DOHH2 (cell line): ENCODE measurements at regions not wholly inside any gene's neighbourhood (a gene's known extent, or its start where the extent isn't known, plus 50 kb on each side); places are given as distances from the start of the nearest gene placed in this dataset.
"Not testable (repeated sequence)": the region's sequence is repeated elsewhere in the genome, so short reads cannot be mapped to it uniquely, and the experiment has no call there.

ENCODE experiments used
- H3F3A ChIP-seq: fragments of 200-600 bp; sonication (generic), shearing (Covaris generic); 2 replicates; pipeline ENCODE4 v1.6.0; 2016; ENCODE audit warnings: antibody characterized with exemption, mild to moderate bottlenecking; ENCODE audit not compliant: control insufficient read depth, insufficient read depth
- H3K27ac ChIP-seq: fragments of 200-600 bp; sonication (generic); 2 replicates; pipeline ENCODE4 v1.5.1; 2014; ENCODE audit warnings: low read depth, mild to moderate bottlenecking, low read length, moderate library complexity
- H3K27me3 ChIP-seq: fragments of 200-600 bp; sonication (generic); 2 replicates; pipeline ENCODE4 v1.6.1; 2014; ENCODE audit warnings: mild to moderate bottlenecking, low read length, mixed read lengths; ENCODE audit not compliant: control insufficient read depth
- H3K36me3 ChIP-seq: fragments of 200-600 bp; sonication (generic); 2 replicates; pipeline ENCODE4 v1.6.1; 2014; ENCODE audit warnings: mild to moderate bottlenecking, low read length, moderate library complexity, mixed read lengths; ENCODE audit not compliant: control insufficient read depth
- H3K4me1 ChIP-seq: fragments of 200-600 bp; sonication (generic); 2 replicates; pipeline ENCODE4 v1.6.1; 2014; ENCODE audit warnings: mild to moderate bottlenecking, low read length, mixed read lengths; ENCODE audit not compliant: control insufficient read depth
- H3K4me2 ChIP-seq: fragments of 200-600 bp; sonication (generic); 2 replicates; pipeline ENCODE4 v1.6.0; 2014; ENCODE audit warnings: mild to moderate bottlenecking, low read length, moderate library complexity
- H3K4me3 ChIP-seq: fragments of 200-600 bp; sonication (generic); 2 replicates; pipeline ENCODE4 v1.5.1; 2014; ENCODE audit warnings: mild to moderate bottlenecking, low read length, mixed read lengths
- H3K79me2 ChIP-seq: fragments of 200-600 bp; sonication (generic); 2 replicates; pipeline ENCODE4 v1.6.1; 2014; ENCODE audit warnings: mild to moderate bottlenecking, low read length, mixed read lengths; ENCODE audit not compliant: control insufficient read depth
- H3K9me2 ChIP-seq: fragments of 200-600 bp; sonication (generic); replicated peaks from 2 replicates; pipeline ENCODE4 v1.6.1; 2014; ENCODE audit warnings: mild to moderate bottlenecking, low read length, mixed read lengths; ENCODE audit not compliant: control insufficient read depth
- H3K9me3 ChIP-seq: fragments of 200-600 bp; sonication (generic); 2 replicates; pipeline ENCODE4 v1.6.1; 2014; ENCODE audit warnings: antibody characterized with exemption, low read length, mixed read lengths; ENCODE audit not compliant: control insufficient read depth, insufficient read depth
- H4K20me1 ChIP-seq: fragments of 200-600 bp; sonication (generic); 2 replicates; pipeline ENCODE4 v1.6.0; 2014; ENCODE audit warnings: low read depth, mild to moderate bottlenecking, antibody characterized with exemption, low read length, moderate library complexity; ENCODE audit not compliant: control insufficient read depth, insufficient read depth
- CTCF ChIP-seq: fragments of 200-600 bp; sonication (generic); IDR thresholded peaks from one replicate; pipeline ENCODE4 v1.5.1; 2014; ENCODE audit warnings: antibody characterized with exemption, mild to moderate bottlenecking, low read depth, low read length; ENCODE audit not compliant: poor library complexity, severe bottlenecking
- EZH2phosphoT487 ChIP-seq: fragments of 200-600 bp; sonication (generic); IDR thresholded peaks from 2 replicates; pipeline ENCODE4 v1.6.1; 2017; ENCODE audit warnings: borderline replicate concordance, mild to moderate bottlenecking, antibody characterized with exemption, low read length, moderate library complexity, mixed read lengths

GRCh38 chrX:97907791-97908190 is 1024.1 kb downstream of the RPA4 start:
- H3K4me2 ChIP-seq = no peak overlapping the region
- no peaks in the 10 kb centered on the region for H4K20me1 ChIP-seq
- no peaks in the 10 kb centered on the region for H3K79me2 ChIP-seq
- no peaks in the 10 kb centered on the region for H3K9me3 ChIP-seq
- peaks cover 12% of the 10 kb centered on the region for H3K4me1 ChIP-seq
- peaks cover 3% of the 10 kb centered on the region; the same call in 1 of the 2 replicates for H3F3A ChIP-seq
- no peak for TF ChIP-seq CTCF
- no peaks in the 10 kb centered on the region for H3K9me2 ChIP-seq
- no peak overlapping the region for H3K27ac ChIP-seq
- H3K27me3 ChIP-seq = no peaks in the 10 kb centered on the region
- H3K4me3 ChIP-seq = no peak overlapping the region
- no peaks in the 10 kb centered on the region; the same call in 1 of the 2 replicates for H3K36me3 ChIP-seq

- Histone ChIP-seq H3F3A (peaks cover 3% of the 10 kb centered on the region; the same call in 1 of the 2 replicates), H3K9me3 (no peaks in the 10 kb centered on the region), H3K4me3 (0 out of 2 replicates have a peak overlapping the region, but pooled peaks have one; percentile 6), H3K4me1 (peaks cover 12% of the 10 kb centered on the region), H3K27ac (peak overlapping the region; percentile 54), H3K79me2 (no peaks in the 10 kb centered on the region), H3K36me3 (no peaks in the 10 kb centered on the region; the same call in 1 of the 2 replicates), H3K4me2 (peak overlapping the region; percentile 48), H3K9me2 (no peaks in the 10 kb centered on the region), H4K20me1 (no peaks in the 10 kb centered on the region), H3K27me3 (no peaks in the 10 kb centered on the region)
- TF ChIP-seq CTCF (no peak), EZH2phosphoT487 (no peak)
Observed at GRCh38 chrX:97909245-97909644, 1025.5 kb downstream of the RPA4 start.

GRCh38 chrX:97915390-97915789 is 1031.7 kb downstream of the RPA4 start:
- not testable (repeated sequence) for H3K36me3 ChIP-seq, H3K4me1 ChIP-seq, H3K79me2 ChIP-seq

GRCh38 chrX:97921223-97921622 is 1037.5 kb downstream of the RPA4 start:
- H3K27ac ChIP-seq, H3F3A ChIP-seq, H3K36me3 ChIP-seq, H3K4me2 ChIP-seq, H3K27me3 ChIP-seq, H3K9me3 ChIP-seq, H4K20me1 ChIP-seq, H3K9me2 ChIP-seq, H3K4me1 ChIP-seq, H3K79me2 ChIP-seq, H3K4me3 ChIP-seq: not testable (repeated sequence)

More at GRCh38 chrX:97915390-97915789, 1031.7 kb downstream of the RPA4 start:
- H3K27me3 ChIP-seq, H3K27ac ChIP-seq, H3K9me2 ChIP-seq, H3K9me3 ChIP-seq, H3F3A ChIP-seq, H3K4me3 ChIP-seq, H4K20me1 ChIP-seq, H3K4me2 ChIP-seq: not testable (repeated sequence)
